CD4-positive, alpha-beta T cell (primary cell): ENCODE measurements at regions not wholly inside any gene's neighbourhood (a gene's known extent, or its start where the extent isn't known, plus 50 kb on each side); places are given as distances from the start of the nearest gene placed in this dataset.
A peak's percentile ranks its signal among the peaks of the same experiment; 100 is the strongest.

Experiments
- ATAC-seq: fragments of 200-7000 bp; cut with Tn5 transposase; one replicate; pipeline ENCODE4 v1.10.0; 2022; ENCODE audit warnings: mild to moderate bottlenecking; ENCODE audit not compliant: poor library complexity
- CTCF ChIA-PET: fragments of 350-600 bp; sonication (Branson Sonifier 250); formaldehyde crosslinking; loops from one replicate; lab custom pipeline; 2021; ENCODE audit warnings: antibody characterized with exemption, inconsistent platforms; lab: Charles Lee
- POLR2A ChIA-PET: fragments of 350-600 bp; sonication (Branson Sonifier 250); formaldehyde crosslinking; loops from one replicate; lab custom pipeline; 2021; ENCODE audit warnings: antibody characterized with exemption, inconsistent platforms; lab: Charles Lee
- DNase-seq, 14 experiments: peaks; one replicate each; pipeline ENCODE4 v3.0.0-alpha.2; 2013 to 2020; ENCODE audit warnings: mixed read lengths in 2 of 14
- H3K27ac ChIP-seq, 2 donors: one replicate each; pipeline versions ENCODE4 v1.5.1 to v1.7.0; 2013; ENCODE audit warnings: low read length in 2 of 2, low read depth in 1 of 2, mild to moderate bottlenecking in 1 of 2
- H3K27me3 ChIP-seq, 2 experiments: 1 replicate in 1 of 2; 2 replicates in 1 of 2; pipeline versions ENCODE4 v1.6.1 to v1.7.0; 2013; ENCODE audit warnings: low read length in 2 of 2, control low read depth in 1 of 2, mild to moderate bottlenecking in 1 of 2, moderate library complexity in 1 of 2; ENCODE audit not compliant: insufficient read depth in 2 of 2, control insufficient read depth in 1 of 2
- H3K36me3 ChIP-seq: one replicate; pipeline ENCODE4 v1.6.1; 2013; ENCODE audit warnings: low read length, control low read depth; ENCODE audit not compliant: insufficient read depth
- H3K4me1 ChIP-seq: one replicate; pipeline ENCODE4 v1.6.1; 2013; ENCODE audit warnings: low read length, control low read depth; ENCODE audit not compliant: insufficient read depth
- H3K4me3 ChIP-seq: one replicate; pipeline ENCODE4 v1.5.1; 2013; ENCODE audit warnings: mild to moderate bottlenecking, low read length, moderate library complexity
- H3K9me3 ChIP-seq, 2 experiments: 1 replicate in 1 of 2; 2 replicates in 1 of 2; pipeline versions ENCODE4 v1.6.1 to v1.7.0; 2013; ENCODE audit warnings: low read length in 2 of 2, mild to moderate bottlenecking in 2 of 2, control low read depth in 1 of 2, moderate library complexity in 1 of 2; ENCODE audit not compliant: control insufficient read depth in 1 of 2, insufficient read depth in 1 of 2
- H3K27ac Mint-ChIP-seq: one replicate; pipeline ENCODE4 v1.8.0; 2020; ENCODE audit warnings: mixed read lengths
- H3K27me3 Mint-ChIP-seq: one replicate; pipeline ENCODE4 v1.8.0; 2021; ENCODE audit warnings: mixed read lengths
- H3K36me3 Mint-ChIP-seq: one replicate; pipeline ENCODE4 v1.8.0; 2021; ENCODE audit warnings: low read depth, mixed read lengths
- H3K4me1 Mint-ChIP-seq: one replicate; pipeline ENCODE4 v1.8.0; 2021; ENCODE audit warnings: low read depth, mixed read lengths
- H3K4me3 Mint-ChIP-seq: one replicate; pipeline ENCODE4 v1.8.0; 2020; ENCODE audit warnings: mild to moderate bottlenecking, mixed read lengths
- H3K9me3 Mint-ChIP-seq: one replicate; pipeline ENCODE4 v1.8.0; 2020; ENCODE audit warnings: mixed read lengths
- intact Hi-C, 2 experiments: fragments of 100-400 bp; cut with DNase I in 1 of 2; cut with micrococcal nuclease in 1 of 2; formaldehyde crosslinking; loops; one replicate each; pipeline versions ENCODE4 v1.15.1 to v1.9.0; 2023 to 2025; cut with DNase I, micrococcal nuclease
- TF ChIP-seq, protein P1 (sequence below): fragments of 200-600 bp; IDR thresholded peaks from one replicate; pipeline ENCODE4 v1.8.0; 2022; ENCODE audit warnings: antibody characterized with exemption, mild to moderate bottlenecking

DNA sequence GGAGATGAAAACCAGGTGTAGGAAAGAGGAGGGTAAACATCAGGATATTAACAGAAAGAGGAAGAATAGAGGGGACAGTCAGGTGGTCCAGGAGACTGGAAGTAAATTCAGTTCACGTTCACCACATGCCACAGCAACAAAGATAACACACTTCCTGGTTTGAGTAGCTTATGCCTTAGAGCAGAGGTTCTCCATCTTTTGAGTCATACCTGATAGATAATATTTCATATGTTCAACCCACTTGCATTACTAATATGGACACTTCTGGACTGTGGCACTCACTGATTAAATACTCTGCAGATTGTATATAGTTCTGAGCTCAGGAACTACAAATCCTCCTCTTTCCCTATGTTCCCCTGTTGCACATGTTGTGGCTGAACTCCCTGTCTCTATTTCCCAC lies 179.9 kb upstream of the NR3C1 start:
- ATAC-seq = no peak
- Histone ChIP-seq H3K36me3 (no peaks in the 10 kb centered on the region), H3K4me1 (no peaks in the 10 kb centered on the region), H3K27ac (no peak overlapping the region), H3K27me3 (no peaks in the 10 kb centered on the region), H3K4me3 (no peak overlapping the region), H3K9me3 (no peaks in the 10 kb centered on the region)
- Mint-ChIP-seq H3K27me3 (no peaks in the 10 kb centered on the region), H3K27ac (no peak overlapping the region), H3K36me3 (no peaks in the 10 kb centered on the region), H3K9me3 (no peaks in the 10 kb centered on the region), H3K4me1 (no peaks in the 10 kb centered on the region), H3K4me3 (no peak overlapping the region)
- ChIA-PET POLR2A (interaction anchor here (1.0 kb wide), 1 partner anchor 179 kb away, joined by 3 read pairs; no protein-coding TSS in a partner anchor), CTCF (interaction anchor here (1.3 kb wide), 1 partner anchor 8 kb away, joined by 4 read pairs; no protein-coding TSS in a partner anchor)
- intact Hi-C loops = no loop called here
- peak in 1 of 14 experiments; percentile 13 for DNase-seq
- TF ChIP-seq, protein P1, sequence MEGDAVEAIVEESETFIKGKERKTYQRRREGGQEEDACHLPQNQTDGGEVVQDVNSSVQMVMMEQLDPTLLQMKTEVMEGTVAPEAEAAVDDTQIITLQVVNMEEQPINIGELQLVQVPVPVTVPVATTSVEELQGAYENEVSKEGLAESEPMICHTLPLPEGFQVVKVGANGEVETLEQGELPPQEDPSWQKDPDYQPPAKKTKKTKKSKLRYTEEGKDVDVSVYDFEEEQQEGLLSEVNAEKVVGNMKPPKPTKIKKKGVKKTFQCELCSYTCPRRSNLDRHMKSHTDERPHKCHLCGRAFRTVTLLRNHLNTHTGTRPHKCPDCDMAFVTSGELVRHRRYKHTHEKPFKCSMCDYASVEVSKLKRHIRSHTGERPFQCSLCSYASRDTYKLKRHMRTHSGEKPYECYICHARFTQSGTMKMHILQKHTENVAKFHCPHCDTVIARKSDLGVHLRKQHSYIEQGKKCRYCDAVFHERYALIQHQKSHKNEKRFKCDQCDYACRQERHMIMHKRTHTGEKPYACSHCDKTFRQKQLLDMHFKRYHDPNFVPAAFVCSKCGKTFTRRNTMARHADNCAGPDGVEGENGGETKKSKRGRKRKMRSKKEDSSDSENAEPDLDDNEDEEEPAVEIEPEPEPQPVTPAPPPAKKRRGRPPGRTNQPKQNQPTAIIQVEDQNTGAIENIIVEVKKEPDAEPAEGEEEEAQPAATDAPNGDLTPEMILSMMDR = no peak

- DNase-seq = peak in 2 of 14 experiments; percentile 28 to 33
- CTCF ChIA-PET = no interaction called here
- H3K27me3 ChIP-seq = no peaks in the 10 kb centered on the region
- no peak overlapping the region for H3K27ac ChIP-seq
- ATAC-seq = no peak
- Mint-ChIP-seq H3K36me3 (no peaks in the 10 kb centered on the region), H3K4me1 (no peaks in the 10 kb centered on the region), H3K4me3 (no peak overlapping the region), H3K27me3 (no peaks in the 10 kb centered on the region), H3K27ac (no peak overlapping the region), H3K9me3 (no peaks in the 10 kb centered on the region)
- no peaks in the 10 kb centered on the region for H3K36me3 ChIP-seq
- TF ChIP-seq, protein P1 = no peak
- intact Hi-C loops = no loop called here
- POLR2A ChIA-PET = interaction anchor here (1.0 kb wide), 1 partner anchor 178 kb away, joined by 3 read pairs; no protein-coding TSS in a partner anchor
- H3K9me3 ChIP-seq = no peaks in the 10 kb centered on the region
- H3K4me1 ChIP-seq = no peaks in the 10 kb centered on the region
- H3K4me3 ChIP-seq = no peak overlapping the region
Observed at GRCh38 chr5:143582869-143583268, 179.4 kb upstream of the NR3C1 start.

GRCh38 chr5:143582176-143582575 lies 178.7 kb upstream of the NR3C1 start:
- no peak overlapping the region for H3K4me3 Mint-ChIP-seq
- no peak overlapping the region for H3K27ac ChIP-seq
- H3K4me3 ChIP-seq = no peak overlapping the region
- no peaks in the 10 kb centered on the region for H3K27me3 Mint-ChIP-seq
- H3K4me1 ChIP-seq = no peaks in the 10 kb centered on the region
- no peaks in the 10 kb centered on the region for H3K36me3 Mint-ChIP-seq
- TF ChIP-seq, protein P1 = no peak
- ChIA-PET CTCF (interaction anchor here (0.7 kb wide), 1 partner anchor 172 kb away, joined by 4 read pairs; no protein-coding TSS in a partner anchor), POLR2A (interaction anchor here (0.7 kb wide), 1 partner anchor 81 kb away, joined by 4 read pairs; no protein-coding TSS in a partner anchor)
- H3K27me3 ChIP-seq = no peaks in the 10 kb centered on the region
- H3K4me1 Mint-ChIP-seq = no peaks in the 10 kb centered on the region
- intact Hi-C loops = no loop called here
- DNase-seq = no peak
- no peaks in the 10 kb centered on the region for H3K36me3 ChIP-seq
- H3K27ac Mint-ChIP-seq = no peak overlapping the region
- H3K9me3 Mint-ChIP-seq = no peaks in the 10 kb centered on the region
- no peaks in the 10 kb centered on the region for H3K9me3 ChIP-seq
- no peak for ATAC-seq
